KMS-11 (cell line): ENCODE measurements at regions not wholly inside any gene's neighbourhood (a gene's known extent, or its start where the extent isn't known, plus 50 kb on each side); places are given as distances from the start of the nearest gene placed in this dataset.

Experiments
- H2AFZ ChIP-seq: fragments of 200-600 bp; sonication (generic); 2 replicates; pipeline ENCODE4 v1.6.1; 2016; ENCODE audit warnings: antibody characterized with exemption, mixed run types, low read depth
- H3K27ac ChIP-seq: fragments of 200-600 bp; sonication (generic); 2 replicates; pipeline ENCODE4 v1.6.1; 2016; ENCODE audit warnings: mild to moderate bottlenecking, mixed run types
- H3K27me3 ChIP-seq: fragments of 200-600 bp; sonication (generic); 2 replicates; pipeline ENCODE4 v1.6.1; 2017; ENCODE audit warnings: mild to moderate bottlenecking, low read depth, mixed run types, moderate library complexity; ENCODE audit not compliant: insufficient read depth
- H3K36me3 ChIP-seq: fragments of 200-600 bp; sonication (generic); 2 replicates; pipeline ENCODE4 v1.6.1; 2017; ENCODE audit warnings: mild to moderate bottlenecking, mixed run types; ENCODE audit not compliant: insufficient read depth
- H3K4me1 ChIP-seq: fragments of 200-600 bp; sonication (generic); 2 replicates; pipeline ENCODE4 v1.6.1; 2016; ENCODE audit warnings: mild to moderate bottlenecking, low read depth, mixed run types; ENCODE audit not compliant: poor library complexity, severe bottlenecking
- H3K4me2 ChIP-seq: fragments of 200-600 bp; sonication (generic); 2 replicates; pipeline ENCODE4 v1.7.0; 2016; ENCODE audit warnings: mild to moderate bottlenecking, mixed run types
- H3K4me3 ChIP-seq: fragments of 200-600 bp; sonication (generic); IDR thresholded peaks from 2 replicates; pipeline ENCODE4 v1.6.1; 2017; ENCODE audit warnings: low read depth, low read length, mixed read lengths; ENCODE audit not compliant: insufficient read depth
- H3K79me2 ChIP-seq: fragments of 200-600 bp; sonication (generic); 2 replicates; pipeline ENCODE4 v1.6.1; 2016; ENCODE audit warnings: low read depth, mixed run types; ENCODE audit not compliant: insufficient read depth
- H3K9ac ChIP-seq: fragments of 200-600 bp; sonication (generic); 2 replicates; pipeline ENCODE4 v1.6.1; 2016; ENCODE audit warnings: mild to moderate bottlenecking, mixed run types
- H4K20me1 ChIP-seq: fragments of 200-600 bp; sonication (generic); 2 replicates; pipeline ENCODE4 v1.6.1; 2016; ENCODE audit warnings: mild to moderate bottlenecking, mixed run types; ENCODE audit not compliant: insufficient read depth
- CTCF ChIP-seq: fragments of 200-600 bp; sonication (generic); conservative IDR thresholded peaks from 2 replicates; pipeline ENCODE4 v1.6.1; 2017; ENCODE audit warnings: low read depth, mild to moderate bottlenecking, antibody characterized with exemption, low read length, moderate library complexity, mixed read lengths

- Histone ChIP-seq H3K9ac (no peak overlapping the region), H3K79me2 (no peaks in the 10 kb centered on the region), H3K27me3 (no peaks in the 10 kb centered on the region), H3K4me1 (no peaks in the 10 kb centered on the region), H3K27ac (no peak overlapping the region), H2AFZ (no peak overlapping the region), H3K4me2 (no peak overlapping the region), H3K4me3 (no peak overlapping the region), H4K20me1 (no peaks in the 10 kb centered on the region), H3K36me3 (no peaks in the 10 kb centered on the region)
- TF ChIP-seq CTCF: no peak
These were observed 373.5 kb upstream of the CELF2 start for GRCh38 chr10:10644008-10644646.

- TF ChIP-seq CTCF: no peak
- H2AFZ ChIP-seq: no peak overlapping the region
- no peaks in the 10 kb centered on the region for H3K27me3 ChIP-seq
- H3K4me3 ChIP-seq: no peak overlapping the region
- no peak overlapping the region for H3K9ac ChIP-seq
- H3K4me2 ChIP-seq: no peak overlapping the region
- no peak overlapping the region for H3K27ac ChIP-seq
- no peaks in the 10 kb centered on the region for H3K79me2 ChIP-seq
- no peaks in the 10 kb centered on the region for H4K20me1 ChIP-seq
- H3K36me3 ChIP-seq: no peaks in the 10 kb centered on the region
- H3K4me1 ChIP-seq: no peaks in the 10 kb centered on the region
These were observed 372.8 kb upstream of the CELF2 start for GRCh38 chr10:10644676-10645385.

GRCh38 chr10:10647331-10647730, 370.3 kb upstream of the CELF2 start:
- H3K27me3 ChIP-seq: no peaks in the 10 kb centered on the region
- no peak overlapping the region for H3K4me3 ChIP-seq
- H3K4me1 ChIP-seq: no peaks in the 10 kb centered on the region
- no peaks in the 10 kb centered on the region for H3K79me2 ChIP-seq
- TF ChIP-seq CTCF: no peak
- no peaks in the 10 kb centered on the region for H4K20me1 ChIP-seq
- H2AFZ ChIP-seq: no peak overlapping the region
- H3K4me2 ChIP-seq: no peak overlapping the region
- H3K36me3 ChIP-seq: no peaks in the 10 kb centered on the region
- no peak overlapping the region for H3K9ac ChIP-seq
- H3K27ac ChIP-seq: no peak overlapping the region

GRCh38 chr10:10657139-10657760, 360.4 kb upstream of the CELF2 start:
- Histone ChIP-seq H2AFZ (no peak overlapping the region), H3K9ac (no peak overlapping the region), H3K36me3 (no peaks in the 10 kb centered on the region), H3K4me1 (no peaks in the 10 kb centered on the region), H3K27me3 (no peaks in the 10 kb centered on the region), H4K20me1 (no peaks in the 10 kb centered on the region), H3K79me2 (no peaks in the 10 kb centered on the region), H3K27ac (no peak overlapping the region), H3K4me3 (no peak overlapping the region), H3K4me2 (no peak overlapping the region)
- TF ChIP-seq CTCF: no peak
